H54 (cell line): ENCODE measurements at regions not wholly inside any gene's neighbourhood (a gene's known extent, or its start where the extent isn't known, plus 50 kb on each side); places are given as distances from the start of the nearest gene placed in this dataset.
"Not testable (repeated sequence)": the region's sequence is repeated elsewhere in the genome, so short reads cannot be mapped to it uniquely, and the experiment has no call there.

ENCODE experiments used
- DNase-seq: peaks from one replicate; pipeline ENCODE4 v3.0.0; 2011; ENCODE audit warnings: low spot score, mixed read lengths; ENCODE audit not compliant: insufficient read length
- FAIRE-seq: peaks from 3 replicates; lab custom pipeline; 2011; peaks lifted over from hg19 to GRCh38; lab: Jason Lieb, UNC
- POLR2A ChIP-seq: IDR thresholded peaks from 2 replicates; pipeline ENCODE4 v1.6.1; 2011; ENCODE audit warnings: low read depth, mild to moderate bottlenecking, low read length

GRCh38 chr4:64882311-64883086, 473.2 kb upstream of the TECRL start:
- TF ChIP-seq POLR2A = no peak
- no peak for DNase-seq
- FAIRE-seq = no peak

- DNase-seq (no peak), FAIRE-seq (no peak)
- TF ChIP-seq POLR2A = no peak
These were observed 471.3 kb upstream of the TECRL start for GRCh38 chr4:64880557-64880956.

GRCh38 chr4:64876021-64876420, 466.8 kb upstream of the TECRL start:
- FAIRE-seq (no peak), DNase-seq (no peak)
- no peak for TF ChIP-seq POLR2A

- FAIRE-seq = no peak
- DNase-seq = no peak
- no peak for TF ChIP-seq POLR2A
These were observed 461.3 kb upstream of the TECRL start for GRCh38 chr4:64870558-64870957.

GRCh38 chr4:64857815-64858214, 448.6 kb upstream of the TECRL start:
- DNase-seq (no peak), FAIRE-seq (no peak)
- TF ChIP-seq POLR2A = no peak

- no peak for FAIRE-seq
These were observed 447.9 kb upstream of the TECRL start for GRCh38 chr4:64857198-64857597.

GRCh38 chr4:64846417-64846816, 437.2 kb upstream of the TECRL start:
- DNase-seq (no peak), FAIRE-seq (no peak)
- no peak for TF ChIP-seq POLR2A

More at GRCh38 chr4:64857198-64857597, 447.9 kb upstream of the TECRL start:
- no peak for DNase-seq
- no peak for TF ChIP-seq POLR2A

- no peak for TF ChIP-seq POLR2A
- no peak for FAIRE-seq
- no peak for DNase-seq
These were observed 420.5 kb upstream of the TECRL start for GRCh38 chr4:64829749-64830148.

GRCh38 chr4:64824591-64824990, 415.3 kb upstream of the TECRL start:
- DNase-seq (no peak), FAIRE-seq (no peak)

GRCh38 chr4:64822405-64822804, 413.2 kb upstream of the TECRL start:
- no peak for TF ChIP-seq POLR2A
- DNase-seq = no peak

More at GRCh38 chr4:64824591-64824990, 415.3 kb upstream of the TECRL start:
- no peak for TF ChIP-seq POLR2A

DNA sequence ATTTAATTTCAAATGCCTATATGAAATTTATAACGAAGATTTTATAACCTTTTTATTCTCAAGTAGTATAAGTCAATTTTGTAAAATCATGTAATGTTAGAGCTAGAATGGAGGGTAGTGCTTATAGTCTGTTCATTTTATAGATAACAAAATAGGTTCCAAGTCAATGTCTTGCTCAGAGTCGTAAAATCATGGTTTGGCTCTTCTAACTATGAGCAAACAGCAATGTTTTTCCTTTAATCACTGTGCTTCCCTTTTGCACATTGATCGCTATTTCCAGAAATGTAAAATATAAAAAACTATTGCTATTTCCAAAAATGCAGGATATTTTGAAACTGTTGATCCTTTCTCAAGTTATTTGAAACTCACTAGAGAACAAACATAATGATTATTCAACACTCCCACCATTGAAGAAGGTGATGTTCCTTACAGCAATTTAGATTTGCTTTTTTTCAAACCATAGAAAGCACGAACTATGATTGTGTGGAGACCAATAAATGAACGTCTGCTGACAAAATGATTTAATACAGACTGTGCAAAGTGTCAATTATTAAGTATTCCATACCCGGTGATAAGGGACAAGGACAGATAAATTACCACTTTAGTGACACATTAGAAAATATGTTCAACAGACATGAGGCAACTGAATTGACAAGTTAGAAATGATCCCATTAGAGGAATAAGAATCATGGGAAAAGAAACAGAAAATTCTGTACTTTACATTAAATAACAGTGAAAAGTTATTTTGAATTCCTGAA, 412.1 kb upstream of the TECRL start:
- DNase-seq (no peak), FAIRE-seq (no peak)
- no peak for TF ChIP-seq POLR2A

More at GRCh38 chr4:64822405-64822804, 413.2 kb upstream of the TECRL start:
- no peak for FAIRE-seq

- DNase-seq (no peak), FAIRE-seq (no peak)
- no peak for TF ChIP-seq POLR2A
These were observed 405.4 kb upstream of the TECRL start for GRCh38 chr4:64814616-64815015.

GRCh38 chr4:64807821-64808220, 398.6 kb upstream of the TECRL start:
- FAIRE-seq (no peak), DNase-seq (no peak)
- TF ChIP-seq POLR2A = no peak

- DNase-seq (no peak), FAIRE-seq (no peak)
- no peak for TF ChIP-seq POLR2A
These were observed 390.5 kb upstream of the TECRL start for GRCh38 chr4:64799751-64800150.

- not testable (repeated sequence) for FAIRE-seq, DNase-seq
These were observed 389.6 kb upstream of the TECRL start for GRCh38 chr4:64798828-64799227.
